DMS114 treated with DMSO at 0.1 percent for 48 hours (cell line): ENCODE measurements at regions not wholly inside any gene's neighbourhood (a gene's known extent, or its start where the extent isn't known, plus 50 kb on each side); places are given as distances from the start of the nearest gene placed in this dataset.

ENCODE experiments used
- DNase-seq: peaks from one replicate; lab custom pipeline; 2025; ENCODE audit not compliant: unreplicated experiment; lab: John Stamatoyannopoulos, UW

GRCh38 chr2:53275743-53276142 is 491.9 kb upstream of the CHAC2 start:
- DNase-seq, result no peak

- DNase-seq, result no peak
These were observed 499.0 kb upstream of the CHAC2 start for GRCh38 chr2:53268626-53269025.

- no peak for DNase-seq
These were observed 499.5 kb upstream of the CHAC2 start for GRCh38 chr2:53268086-53268485.

- no peak for DNase-seq
These were observed 501.9 kb upstream of the CHAC2 start for GRCh38 chr2:53265544-53266299.

- DNase-seq, result no peak
These were observed 507.0 kb upstream of the CHAC2 start for GRCh38 chr2:53260568-53260967.

- no peak for DNase-seq
These were observed 508.1 kb upstream of the CHAC2 start for GRCh38 chr2:53259395-53260009.

GRCh38 chr2:53257287-53257686 is 510.3 kb upstream of the CHAC2 start:
- DNase-seq, result no peak

GRCh38 chr2:53253244-53253643 is 514.4 kb upstream of the CHAC2 start:
- no peak for DNase-seq

- DNase-seq, result no peak
These were observed 515.5 kb upstream of the CHAC2 start for GRCh38 chr2:53252115-53252514.

GRCh38 chr2:53247956-53248735 is 519.5 kb upstream of the CHAC2 start:
- DNase-seq, result no peak

- DNase-seq, result no peak
These were observed 524.2 kb upstream of the CHAC2 start for GRCh38 chr2:53243430-53243829.

- DNase-seq, result no peak
These were observed 525.5 kb upstream of the CHAC2 start for GRCh38 chr2:53242090-53242489.

GRCh38 chr2:53235836-53236582 is 531.6 kb upstream of the CHAC2 start:
- no peak for DNase-seq

GRCh38 chr2:53234548-53234903 is 533.1 kb upstream of the CHAC2 start:
- DNase-seq, result no peak

GRCh38 chr2:53233759-53234547 is 533.7 kb upstream of the CHAC2 start:
- DNase-seq, result no peak

GRCh38 chr2:53231908-53232307 is 535.7 kb upstream of the CHAC2 start:
- DNase-seq, result no peak

- DNase-seq, result no peak
These were observed 536.9 kb upstream of the CHAC2 start for GRCh38 chr2:53230691-53231090.

- DNase-seq, result no peak
These were observed 540.1 kb upstream of the CHAC2 start for GRCh38 chr2:53227535-53227934.

- no peak for DNase-seq
These were observed 546.6 kb upstream of the CHAC2 start for GRCh38 chr2:53220969-53221368.

GRCh38 chr2:53217250-53217649 is 550.4 kb upstream of the CHAC2 start:
- DNase-seq, result no peak

- no peak for DNase-seq
These were observed 550.8 kb upstream of the CHAC2 start for GRCh38 chr2:53216805-53217204.
